Erythroblast (primary cell): ENCODE measurements at regions not wholly inside any gene's neighbourhood (a gene's known extent, or its start where the extent isn't known, plus 50 kb on each side); places are given as distances from the start of the nearest gene placed in this dataset.
"Not testable (repeated sequence)": the region's sequence is repeated elsewhere in the genome, so short reads cannot be mapped to it uniquely, and the experiment has no call there.

ENCODE experiments used
- DNase-seq, 2 experiments: peaks; one replicate each; lab custom pipeline; 2025; lab: John Stamatoyannopoulos, UW
- GATA1 ChIP-seq: IDR thresholded peaks from 2 replicates; pipeline ENCODE4 v1.6.1; 2011; ENCODE audit warnings: low read depth, mild to moderate bottlenecking, control low read depth, low read length, moderate library complexity
- POLR2A ChIP-seq: IDR thresholded peaks from 2 replicates; pipeline ENCODE4 v1.6.1; 2011; ENCODE audit warnings: mild to moderate bottlenecking, low read length

- TF ChIP-seq POLR2A (no peak), GATA1 (no peak)
- no peak for DNase-seq
These were observed 93.7 kb upstream of the HS6ST1 start for GRCh38 chr2:128412181-128412871.

- no peak for DNase-seq
- TF ChIP-seq POLR2A, result no peak
- TF ChIP-seq GATA1, result no peak
These were observed 94.5 kb upstream of the HS6ST1 start for GRCh38 chr2:128413014-128413717.

- no peak for TF ChIP-seq POLR2A
- TF ChIP-seq GATA1, result no peak
- DNase-seq, result no peak
These were observed 95.2 kb upstream of the HS6ST1 start for GRCh38 chr2:128413718-128414341.

- no peak for TF ChIP-seq GATA1
- no peak for TF ChIP-seq POLR2A
These were observed 95.7 kb upstream of the HS6ST1 start for GRCh38 chr2:128414351-128414750.

GRCh38 chr2:128414946-128415778, 96.5 kb upstream of the HS6ST1 start:
- TF ChIP-seq POLR2A (no peak), GATA1 (no peak)
- no peak for DNase-seq

More at GRCh38 chr2:128414351-128414750, 95.7 kb upstream of the HS6ST1 start:
- DNase-seq, result no peak

GRCh38 chr2:128415779-128416061, 97.1 kb upstream of the HS6ST1 start:
- TF ChIP-seq POLR2A (no peak), GATA1 (no peak)
- no peak for DNase-seq

GRCh38 chr2:128416109-128416785, 97.6 kb upstream of the HS6ST1 start:
- no peak for TF ChIP-seq POLR2A
- no peak for TF ChIP-seq GATA1
- no peak for DNase-seq

GRCh38 chr2:128416806-128417205, 98.1 kb upstream of the HS6ST1 start:
- no peak for DNase-seq
- TF ChIP-seq GATA1 (no peak), POLR2A (no peak)

- DNase-seq, result not testable (repeated sequence)
These were observed 98.6 kb upstream of the HS6ST1 start for GRCh38 chr2:128417264-128417663.

- TF ChIP-seq POLR2A, result no peak
- DNase-seq, result no peak
These were observed 101.5 kb upstream of the HS6ST1 start for GRCh38 chr2:128420131-128420530.

- TF ChIP-seq GATA1 (no peak), POLR2A (no peak)
- DNase-seq, result no peak
These were observed 102.1 kb upstream of the HS6ST1 start for GRCh38 chr2:128420776-128421175.

GRCh38 chr2:128421286-128421685, 102.6 kb upstream of the HS6ST1 start:
- no peak for DNase-seq
- TF ChIP-seq POLR2A (no peak), GATA1 (no peak)

GRCh38 chr2:128421861-128422311, 103.2 kb upstream of the HS6ST1 start:
- no peak for TF ChIP-seq GATA1
- no peak for TF ChIP-seq POLR2A
- DNase-seq, result no peak
